IMR-90 (cell line): ENCODE measurements at regions not wholly inside any gene's neighbourhood (a gene's known extent, or its start where the extent isn't known, plus 50 kb on each side); places are given as distances from the start of the nearest gene placed in this dataset.

Experiments
- ATAC-seq: fragments of 200-7000 bp; cut with Tn5 transposase; 2 replicates; pipeline ENCODE4 v1.9.1; 2020; ENCODE audit warnings: low read depth, mild to moderate bottlenecking, moderate library complexity
- BruUV-seq: library from RNA; stranded (reverse); fragments of 400-500 nt; replicated peaks from 2 replicates; lab custom pipeline; 2021; lab: Mats Ljungman, UMichigan
- CTCF ChIA-PET: fragments of 300-600 bp; formaldehyde crosslinking; extraction: SDS; loops from one replicate; lab custom pipeline; 2021; ENCODE audit warnings: antibody characterized with exemption; lab: Yijun Ruan, JAX
- POLR2A ChIA-PET: fragments of 300-600 bp; sonication (Branson Sonifier 250); formaldehyde crosslinking; loops from one replicate; lab custom pipeline; 2022; ENCODE audit warnings: antibody characterized with exemption; ENCODE audit not compliant: unreplicated experiment; lab: Charles Lee
- DNase-seq: peaks from one replicate; pipeline ENCODE4 v3.0.0; 2013
- H2AFZ ChIP-seq: replicated peaks from 2 replicates; pipeline ENCODE3; 2013; ENCODE audit warnings: low read length, mild to moderate bottlenecking; ENCODE audit not compliant: poor library complexity
- H2AK5ac ChIP-seq: 2 replicates; pipeline ENCODE4 v1.6.1; 2013; ENCODE audit warnings: low read depth, low read length, inconsistent platforms
- H2AK9ac ChIP-seq: replicated peaks from 2 replicates; pipeline ENCODE3; 2013; ENCODE audit warnings: mild to moderate bottlenecking, low read depth, low read length, moderate library complexity; ENCODE audit not compliant: poor library complexity
- H2BK120ac ChIP-seq: 2 replicates; pipeline ENCODE4 v1.6.1; 2013; ENCODE audit warnings: low read depth, low read length, inconsistent platforms
- H2BK15ac ChIP-seq: 3 replicates; pipeline ENCODE4 v1.6.1; 2013; ENCODE audit warnings: low read depth, low read length, inconsistent platforms
- H2BK20ac ChIP-seq: 2 replicates; pipeline ENCODE4 v1.6.1; 2013; ENCODE audit warnings: low read depth, mild to moderate bottlenecking, inconsistent platforms, low read length, moderate library complexity
- H2BK5ac ChIP-seq: 2 replicates; pipeline ENCODE4 v1.6.1; 2013; ENCODE audit warnings: mild to moderate bottlenecking, low read depth, low read length, inconsistent platforms; ENCODE audit not compliant: poor library complexity, severe bottlenecking
- H3K14ac ChIP-seq: replicated peaks from 2 replicates; pipeline ENCODE4 v1.6.1; 2013; ENCODE audit warnings: low read depth, low read length, inconsistent platforms
- H3K18ac ChIP-seq: 2 replicates; pipeline ENCODE4 v1.6.1; 2013; ENCODE audit warnings: low read depth, low read length, control low read depth
- H3K23ac ChIP-seq: 2 replicates; pipeline ENCODE4 v1.6.1; 2013; ENCODE audit warnings: low read depth, low read length, inconsistent platforms
- H3K27ac ChIP-seq: 2 replicates; pipeline ENCODE4 v1.5.1; 2013; ENCODE audit warnings: mild to moderate bottlenecking, control low read depth, low read length; ENCODE audit not compliant: insufficient read depth
- H3K27me3 ChIP-seq: 2 replicates; pipeline ENCODE4 v1.6.1; 2013; ENCODE audit warnings: low read length; ENCODE audit not compliant: control insufficient read depth, insufficient read depth
- H3K36me3 ChIP-seq: 2 replicates; pipeline ENCODE4 v1.6.1; 2013; ENCODE audit warnings: low read length, mixed read lengths; ENCODE audit not compliant: control insufficient read depth, insufficient read depth
- H3K4ac ChIP-seq: 2 replicates; pipeline ENCODE4 v1.6.1; 2013; ENCODE audit warnings: low read depth, low read length, inconsistent platforms
- H3K4me1 ChIP-seq: 2 replicates; pipeline ENCODE4 v1.6.1; 2013; ENCODE audit warnings: low read length, mixed read lengths; ENCODE audit not compliant: control insufficient read depth, insufficient read depth
- H3K4me2 ChIP-seq: 2 replicates; pipeline ENCODE4 v1.6.1; 2013; ENCODE audit warnings: low read depth, mild to moderate bottlenecking, control low read depth, low read length, moderate library complexity
- H3K4me3 ChIP-seq: 2 replicates; pipeline ENCODE4 v1.5.1; 2013; ENCODE audit warnings: low read depth, mild to moderate bottlenecking, control low read depth, low read length, moderate library complexity; ENCODE audit not compliant: insufficient read depth
- H3K56ac ChIP-seq: 2 replicates; pipeline ENCODE4 v1.6.1; 2013; ENCODE audit warnings: low read length, inconsistent platforms; ENCODE audit not compliant: insufficient read depth; ENCODE audit errors: extremely low read depth
- H3K79me1 ChIP-seq, 2 experiments: 2 replicates each; pipeline ENCODE4 v1.6.1; 2013; ENCODE audit warnings: low read length in 2 of 2, inconsistent platforms in 1 of 2, low read depth in 1 of 2
- H3K9ac ChIP-seq: 2 replicates; pipeline ENCODE4 v1.6.1; 2013; ENCODE audit warnings: low read depth, low read length, control low read depth
- H3K9me1 ChIP-seq: 2 replicates; pipeline ENCODE4 v1.6.1; 2013; ENCODE audit warnings: low read length, inconsistent platforms; ENCODE audit not compliant: insufficient read depth
- H3K9me3 ChIP-seq: 2 replicates; pipeline ENCODE4 v1.6.1; 2013; ENCODE audit warnings: low read length; ENCODE audit not compliant: control insufficient read depth, insufficient read depth
- H4K20me1 ChIP-seq: 2 replicates; pipeline ENCODE4 v1.6.1; 2013; ENCODE audit warnings: low read length, inconsistent platforms; ENCODE audit not compliant: insufficient read depth
- H4K5ac ChIP-seq: 2 replicates; pipeline ENCODE4 v1.6.1; 2013; ENCODE audit warnings: mild to moderate bottlenecking, low read depth, low read length, control low read depth
- H4K8ac ChIP-seq, 2 experiments: 2 replicates each; pipeline ENCODE4 v1.6.1; 2013; ENCODE audit warnings: low read depth in 2 of 2, low read length in 2 of 2, control low read depth in 1 of 2, inconsistent platforms in 1 of 2
- H4K91ac ChIP-seq: 2 replicates; pipeline ENCODE4 v1.6.1; 2013; ENCODE audit warnings: low read depth, low read length, inconsistent platforms; ENCODE audit not compliant: insufficient read depth
- MAZ ChIP-seq: IDR thresholded peaks from 2 replicates; pipeline ENCODE4 v1.6.1; 2012; ENCODE audit warnings: low read depth, mild to moderate bottlenecking, low read length, improper control_type of control experiment, moderate library complexity, borderline replicate concordance
- NFE2L2 ChIP-seq: fragments of 150-350 bp; IDR thresholded peaks from 2 replicates; pipeline ENCODE4 v1.6.1; 2016; ENCODE audit warnings: low read depth, mild to moderate bottlenecking, low read length
- RCOR1 ChIP-seq: IDR thresholded peaks from 2 replicates; pipeline ENCODE4 v1.6.1; 2012; ENCODE audit warnings: mild to moderate bottlenecking, low read length, improper control_type of control experiment; ENCODE audit not compliant: insufficient replicate concordance
- whole genome bisulfite sequencing, 2 experiments: methylation state at CpG; one replicate each; pipeline versions ENCODE4 v1.1.5 to v1.1.7; 2013; ENCODE audit warnings: missing lambda C conversion rate in 2 of 2; ENCODE audit not compliant: insufficient read length in 1 of 2; ENCODE audit errors: extremely low coverage in 2 of 2; 5-methylcytosine and 5-hydroxymethylcytosine counted together
- dilution Hi-C: fragments of 300-500 bp; cut with HindIII; formaldehyde crosslinking; loops from one replicate; pipeline ENCODE4 v1.14.3; 2018; ENCODE audit warnings: low sequenced_read_pairs; ENCODE audit not compliant: unreplicated experiment
- in situ Hi-C: fragments of 300-500 bp; cut with MboI; formaldehyde crosslinking; loops from 3 replicates; pipeline ENCODE4 v1.14.3; 2019; ENCODE audit warnings: low sequenced_read_pairs, inconsistent platforms, mixed read lengths
- intact Hi-C: fragments of 100-400 bp; cut with micrococcal nuclease; formaldehyde crosslinking; loops from 2 replicates; pipeline ENCODE4 v1.10.0; 2022

- Histone ChIP-seq H4K5ac (no peak overlapping the region), H3K27me3 (no peaks in the 10 kb centered on the region), H3K14ac (no peak overlapping the region), H2AK9ac (no peak overlapping the region), H3K4me3 (no peak overlapping the region), H3K23ac (no peak overlapping the region), H4K20me1 (no peaks in the 10 kb centered on the region), H4K91ac (no peak overlapping the region), H3K4me2 (no peak overlapping the region), H3K9me3 (no peaks in the 10 kb centered on the region), H2AFZ (no peak overlapping the region), H2AK5ac (no peak overlapping the region), H2BK15ac (no peak overlapping the region), H4K8ac (no peak overlapping the region), H2BK20ac (no peak overlapping the region), H3K36me3 (no peaks in the 10 kb centered on the region), H3K79me1 (no peaks in the 10 kb centered on the region), H3K18ac (no peak overlapping the region), H2BK5ac (no peak overlapping the region), H3K9ac (no peak overlapping the region), H2BK120ac (no peak overlapping the region), H3K4ac (no peak overlapping the region), H3K9me1 (no peaks in the 10 kb centered on the region), H3K4me1 (no peaks in the 10 kb centered on the region), H3K56ac (no peak overlapping the region), H3K27ac (no peak overlapping the region)
- in situ Hi-C loops (no loop called here), dilution Hi-C loops (no loop called here), intact Hi-C loops (no loop called here)
- CTCF ChIA-PET = no interaction called here
- WGBS, 2 experiments = no CpG with 5 or more reads among the region's 2 CpGs
- ATAC-seq (no peak), DNase-seq (no peak)
- no TSS peak for BruUV-seq
- TF ChIP-seq RCOR1 (no peak), NFE2L2 (no peak), MAZ (no peak)
- POLR2A ChIA-PET = no interaction called here
These were observed 767.5 kb downstream of the INHBA start for GRCh38 chr7:40935435-40935834.
